ENCODE measurements at regions not wholly inside any gene's neighbourhood (a gene's known extent, or its start where the extent isn't known, plus 50 kb on each side); places are given as distances from the start of the nearest gene placed in this dataset.

GRCh38 chr17:34721326-34721725 lies 141.9 kb downstream of the TMEM132E start:
- Histone ChIP-seq H2BK120ac (ENCODE audit: insufficient read depth, low read length, poor library complexity) (no peak overlapping the region), H3K36me3 (ENCODE audit: control insufficient read depth in 1 of 2, insufficient read depth in 2 of 2, low read length in 2 of 2) (no peaks in the 10 kb centered on the region), H3K23ac (ENCODE audit: low read length) (no peak overlapping the region), H3K4ac (ENCODE audit: low read depth, low read length) (no peak overlapping the region), H4K91ac (ENCODE audit: low read depth, low read length) (no peak overlapping the region), H2BK5ac (ENCODE audit: low read depth, low read length, poor library complexity) (no peak overlapping the region), H3K4me1 (ENCODE audit: control insufficient read depth in 1 of 2, insufficient read depth in 2 of 2, low read length in 2 of 2) (peaks cover 0 to 5% of the 10 kb centered on the region in 2 experiments), H4K12ac (ENCODE audit: low read depth, low read length) (no peak overlapping the region), H3K9ac (ENCODE audit: low read length) (no peak overlapping the region), H3K18ac (ENCODE audit: low read length) (no peak overlapping the region), H2AFZ (ENCODE audit: insufficient read depth, low read length, poor library complexity) (no peak overlapping the region), H3K79me1 (ENCODE audit: low read length) (no peaks in the 10 kb centered on the region), H2BK12ac (ENCODE audit: low read length) (no peak overlapping the region), H3K79me2 (ENCODE audit: control insufficient read depth, insufficient read depth, low read length, poor library complexity) (no peaks in the 10 kb centered on the region), H3K9me3 (ENCODE audit: insufficient read depth, low read depth, low read length) (no peaks in the 10 kb centered on the region), H2AK5ac (ENCODE audit: low read length) (no peak overlapping the region), H3K4me3 (ENCODE audit: low read depth, low read length) (no peak overlapping the region), H3K4me2 (ENCODE audit: low read length) (no peak overlapping the region), H3K14ac (ENCODE audit: low read length) (no peak overlapping the region), H4K8ac (ENCODE audit: low read depth, low read length) (no peak overlapping the region), H3K27me3 (ENCODE audit: insufficient read depth, low read length) (no peaks in the 10 kb centered on the region), H3K27ac (ENCODE audit: low read depth, low read length) (no peak overlapping the region)
- DNase-seq: no peak
- WGBS (ENCODE audit: extremely low coverage, insufficient coverage, insufficient read length): no CpG with 5 or more reads among the region's 6 CpGs

GRCh38 chr17:34720760-34721159 lies 141.4 kb downstream of the TMEM132E start:
- no peak overlapping the region for H4K91ac ChIP-seq (ENCODE audit: low read depth, low read length)
- H3K4ac ChIP-seq (ENCODE audit: low read depth, low read length): no peak overlapping the region
- H3K9ac ChIP-seq (ENCODE audit: low read length): no peak overlapping the region
- no peak overlapping the region for H3K27ac ChIP-seq (ENCODE audit: low read depth, low read length)
- no peak overlapping the region for H4K8ac ChIP-seq (ENCODE audit: low read depth, low read length)
- peaks cover 0 to 5% of the 10 kb centered on the region in 2 experiments for H3K4me1 ChIP-seq (ENCODE audit: control insufficient read depth in 1 of 2, insufficient read depth in 2 of 2, low read length in 2 of 2)
- no peaks in the 10 kb centered on the region for H3K36me3 ChIP-seq (ENCODE audit: control insufficient read depth in 1 of 2, insufficient read depth in 2 of 2, low read length in 2 of 2)
- H2BK12ac ChIP-seq (ENCODE audit: low read length): no peak overlapping the region
- DNase-seq: no peak
- H2BK120ac ChIP-seq (ENCODE audit: insufficient read depth, low read length, poor library complexity): no peak overlapping the region
- no peak overlapping the region for H3K23ac ChIP-seq (ENCODE audit: low read length)
- no peaks in the 10 kb centered on the region for H3K27me3 ChIP-seq (ENCODE audit: insufficient read depth, low read length)
- H2AFZ ChIP-seq (ENCODE audit: insufficient read depth, low read length, poor library complexity): no peak overlapping the region
- H3K18ac ChIP-seq (ENCODE audit: low read length): no peak overlapping the region
- H2AK5ac ChIP-seq (ENCODE audit: low read length): no peak overlapping the region
- H3K14ac ChIP-seq (ENCODE audit: low read length): no peak overlapping the region
- H3K4me2 ChIP-seq (ENCODE audit: low read length): no peak overlapping the region
- no peaks in the 10 kb centered on the region for H3K79me2 ChIP-seq (ENCODE audit: control insufficient read depth, insufficient read depth, low read length, poor library complexity)
- no peak overlapping the region for H3K4me3 ChIP-seq (ENCODE audit: low read depth, low read length)
- H3K9me3 ChIP-seq (ENCODE audit: insufficient read depth, low read depth, low read length): no peaks in the 10 kb centered on the region
- no peak overlapping the region for H2BK5ac ChIP-seq (ENCODE audit: low read depth, low read length, poor library complexity)
- H3K79me1 ChIP-seq (ENCODE audit: low read length): no peaks in the 10 kb centered on the region
- no peak overlapping the region for H4K12ac ChIP-seq (ENCODE audit: low read depth, low read length)

GRCh38 chr17:34719569-34719968 lies 140.2 kb downstream of the TMEM132E start:
- no peak overlapping the region for H3K14ac ChIP-seq (ENCODE audit: low read length)
- no peak overlapping the region for H4K12ac ChIP-seq (ENCODE audit: low read depth, low read length)
- no peaks in the 10 kb centered on the region for H3K79me1 ChIP-seq (ENCODE audit: low read length)
- no peaks in the 10 kb centered on the region for H3K79me2 ChIP-seq (ENCODE audit: control insufficient read depth, insufficient read depth, low read length, poor library complexity)
- no peak overlapping the region for H3K4me2 ChIP-seq (ENCODE audit: low read length)
- no peak overlapping the region for H3K9ac ChIP-seq (ENCODE audit: low read length)
- no peak overlapping the region for H3K27ac ChIP-seq (ENCODE audit: low read depth, low read length)
- H3K27me3 ChIP-seq (ENCODE audit: insufficient read depth, low read length): no peaks in the 10 kb centered on the region
- no peak for DNase-seq
- no CpG with 5 or more reads among the region's 11 CpGs for WGBS (ENCODE audit: extremely low coverage, insufficient coverage, insufficient read length)
- H2AK5ac ChIP-seq (ENCODE audit: low read length): no peak overlapping the region
- H3K4me3 ChIP-seq (ENCODE audit: low read depth, low read length): no peak overlapping the region
- no peaks in the 10 kb centered on the region for H3K9me3 ChIP-seq (ENCODE audit: insufficient read depth, low read depth, low read length)
- no peak overlapping the region for H3K18ac ChIP-seq (ENCODE audit: low read length)
- H3K36me3 ChIP-seq (ENCODE audit: control insufficient read depth in 1 of 2, insufficient read depth in 2 of 2, low read length in 2 of 2): no peaks in the 10 kb centered on the region
- H2BK12ac ChIP-seq (ENCODE audit: low read length): no peak overlapping the region
- H4K91ac ChIP-seq (ENCODE audit: low read depth, low read length): no peak overlapping the region
- H3K4ac ChIP-seq (ENCODE audit: low read depth, low read length): no peak overlapping the region
- no peak overlapping the region for H3K23ac ChIP-seq (ENCODE audit: low read length)
- H4K8ac ChIP-seq (ENCODE audit: low read depth, low read length): no peak overlapping the region
- H2BK120ac ChIP-seq (ENCODE audit: insufficient read depth, low read length, poor library complexity): no peak overlapping the region
- no peak overlapping the region for H2BK5ac ChIP-seq (ENCODE audit: low read depth, low read length, poor library complexity)
- H3K4me1 ChIP-seq (ENCODE audit: control insufficient read depth in 1 of 2, insufficient read depth in 2 of 2, low read length in 2 of 2): peaks cover 0 to 5% of the 10 kb centered on the region in 2 experiments
- no peak overlapping the region for H2AFZ ChIP-seq (ENCODE audit: insufficient read depth, low read length, poor library complexity)

- no CpG with 5 or more reads among the region's 3 CpGs for WGBS (ENCODE audit: extremely low coverage, insufficient coverage, insufficient read length)
- H3K23ac ChIP-seq (ENCODE audit: low read length): no peak overlapping the region
Observed at GRCh38 chr17:34717092-34717491, 137.7 kb downstream of the TMEM132E start.

More at GRCh38 chr17:34717092-34717491, 137.7 kb downstream of the TMEM132E start:
- H2AK5ac ChIP-seq (ENCODE audit: low read length): no peak overlapping the region
- no peak for DNase-seq
- H2BK120ac ChIP-seq (ENCODE audit: insufficient read depth, low read length, poor library complexity): no peak overlapping the region
- no peak overlapping the region for H3K4me3 ChIP-seq (ENCODE audit: low read depth, low read length)
- no peaks in the 10 kb centered on the region for H3K79me2 ChIP-seq (ENCODE audit: control insufficient read depth, insufficient read depth, low read length, poor library complexity)
- H2BK5ac ChIP-seq (ENCODE audit: low read depth, low read length, poor library complexity): no peak overlapping the region
- no peak overlapping the region for H2AFZ ChIP-seq (ENCODE audit: insufficient read depth, low read length, poor library complexity)
- no peak overlapping the region for H3K18ac ChIP-seq (ENCODE audit: low read length)
- H3K9me3 ChIP-seq (ENCODE audit: insufficient read depth, low read depth, low read length): no peaks in the 10 kb centered on the region
- no peak overlapping the region for H3K4me2 ChIP-seq (ENCODE audit: low read length)
- H4K8ac ChIP-seq (ENCODE audit: low read depth, low read length): no peak overlapping the region
- no peak overlapping the region for H4K91ac ChIP-seq (ENCODE audit: low read depth, low read length)
- no peak overlapping the region for H3K4ac ChIP-seq (ENCODE audit: low read depth, low read length)
- no peak overlapping the region for H3K9ac ChIP-seq (ENCODE audit: low read length)
- no peaks in the 10 kb centered on the region for H3K27me3 ChIP-seq (ENCODE audit: insufficient read depth, low read length)
- H3K36me3 ChIP-seq (ENCODE audit: control insufficient read depth in 1 of 2, insufficient read depth in 2 of 2, low read length in 2 of 2): no peaks in the 10 kb centered on the region
- no peaks in the 10 kb centered on the region for H3K79me1 ChIP-seq (ENCODE audit: low read length)
- H3K4me1 ChIP-seq (ENCODE audit: control insufficient read depth in 1 of 2, insufficient read depth in 2 of 2, low read length in 2 of 2): no peaks in the 10 kb centered on the region
- no peak overlapping the region for H4K12ac ChIP-seq (ENCODE audit: low read depth, low read length)
- H2BK12ac ChIP-seq (ENCODE audit: low read length): no peak overlapping the region
- H3K27ac ChIP-seq (ENCODE audit: low read depth, low read length): no peak overlapping the region
- no peak overlapping the region for H3K14ac ChIP-seq (ENCODE audit: low read length)

Measured in trophoblast cell (in vitro differentiated cells and primary cell).